HepG2 (cell line): ENCODE measurements at regions not wholly inside any gene's neighbourhood (a gene's known extent, or its start where the extent isn't known, plus 50 kb on each side); places are given as distances from the start of the nearest gene placed in this dataset.

ENCODE experiments used
- ATAC-seq: fragments of 200-7000 bp; cut with Tn5 transposase; 3 replicates; pipeline ENCODE4 v1.9.1; 2020; ENCODE audit warnings: mild to moderate bottlenecking, moderate library complexity
- BruUV-seq: library from RNA; stranded (reverse); fragments of 400-500 nt; replicated peaks from 2 replicates; lab custom pipeline; 2021; lab: Mats Ljungman, UMichigan
- CTCF ChIA-PET: fragments of 300-600 bp; formaldehyde crosslinking; extraction: SDS; loops from one replicate; lab custom pipeline; 2021; ENCODE audit warnings: low total read pairs, inconsistent platforms, low intra/inter-chr PET ratio; lab: Yijun Ruan, JAX
- POLR2A ChIA-PET: fragments of 350-600 bp; sonication (Branson Sonifier 250); formaldehyde crosslinking; loops from one replicate; lab custom pipeline; 2020; ENCODE audit warnings: antibody characterized with exemption, inconsistent platforms; lab: Yijun Ruan, JAX
- DNase-seq: peaks from one replicate; pipeline ENCODE4 v3.0.0-alpha.2; 2015; ENCODE audit warnings: low spot score
- FAIRE-seq: peaks from 3 replicates; lab custom pipeline; 2011; peaks lifted over from hg19 to GRCh38; lab: Jason Lieb, UNC
- H2AFZ ChIP-seq: one replicate; pipeline ENCODE4 v1.6.1; 2011; ENCODE audit warnings: low read length, inconsistent platforms
- H3K27ac ChIP-seq: fragments of 300-600 bp; 3 replicates; pipeline ENCODE4 v1.8.0; 2011; ENCODE audit warnings: mixed run types, mild to moderate bottlenecking, mixed read lengths, low read length, inconsistent platforms; ENCODE audit not compliant: insufficient read depth; ENCODE audit errors: extremely low read length
- H3K27me3 ChIP-seq, 2 experiments: fragments of 200-600 bp in 1 of 2; 2 replicates in 1 of 2; 3 replicates in 1 of 2; pipeline versions ENCODE4 v1.6.0 to v1.8.0; 2011; ENCODE audit warnings: low read length in 2 of 2, mild to moderate bottlenecking in 2 of 2, moderate library complexity in 2 of 2, inconsistent platforms in 1 of 2; ENCODE audit not compliant: insufficient read depth in 2 of 2, control insufficient read depth in 1 of 2
- H3K36me3 ChIP-seq, 2 experiments: fragments of 200-600 bp in 1 of 2; replicated peaks in 1 of 2; 2 replicates in 1 of 2; 3 replicates in 1 of 2; pipeline versions ENCODE4 v1.5.1 to v1.8.0; 2011; ENCODE audit warnings: low read length in 2 of 2, inconsistent platforms in 1 of 2; ENCODE audit not compliant: insufficient read depth in 2 of 2, control insufficient read depth in 1 of 2
- H3K4me1 ChIP-seq: 2 replicates; pipeline ENCODE4 v1.5.1; 2012; ENCODE audit warnings: low read length, inconsistent platforms; ENCODE audit not compliant: insufficient read depth
- H3K4me2 ChIP-seq: 2 replicates; pipeline ENCODE4 v1.6.0; 2011; ENCODE audit warnings: low read depth, low read length, inconsistent platforms
- H3K4me3 ChIP-seq, 3 experiments: fragments of 200-600 bp in 1 of 3; sonication (generic), shearing (Covaris generic) in 1 of 3; replicated peaks in 1 of 3; 2 replicates each; pipeline ENCODE4 v1.5.1; 2011 to 2016; ENCODE audit warnings: low read length in 3 of 3, inconsistent platforms in 2 of 3, low read depth in 2 of 3, mild to moderate bottlenecking in 2 of 3, control low read depth in 1 of 3, mixed read lengths in 1 of 3; ENCODE audit not compliant: insufficient read depth in 1 of 3
- H3K79me2 ChIP-seq: one replicate; pipeline ENCODE4 v1.6.1; 2011; ENCODE audit warnings: low read length, inconsistent platforms; ENCODE audit not compliant: insufficient read depth
- H3K9ac ChIP-seq: 2 replicates; pipeline ENCODE4 v1.6.0; 2011; ENCODE audit warnings: mild to moderate bottlenecking, low read depth, low read length, inconsistent platforms; ENCODE audit not compliant: insufficient read depth
- H3K9me3 ChIP-seq: 2 replicates; pipeline ENCODE4 v1.5.1; 2012; ENCODE audit warnings: mild to moderate bottlenecking, low read length
- H4K20me1 ChIP-seq: 2 replicates; pipeline ENCODE4 v1.6.0; 2011; ENCODE audit warnings: inconsistent platforms, mild to moderate bottlenecking, low read length, moderate library complexity; ENCODE audit not compliant: insufficient read depth
- ARNT2 ChIP-seq: sonication (generic); formaldehyde crosslinking; IDR thresholded peaks from 2 replicates; pipeline ENCODE4 v1.8.0; 2022; ENCODE audit warnings: mild to moderate bottlenecking, low read depth, missing genetic modification reagents, moderate library complexity
- KDM1A ChIP-seq: IDR thresholded peaks from 2 replicates; pipeline ENCODE4 v1.6.1; 2016; ENCODE audit warnings: missing compliant biosample characterization
- MXI1 ChIP-seq: IDR thresholded peaks from 3 replicates; pipeline ENCODE4 v1.6.1; 2012; ENCODE audit warnings: low read depth, low read length, inconsistent platforms, borderline replicate concordance
- RBAK ChIP-seq: sonication (generic); formaldehyde crosslinking; IDR thresholded peaks from 2 replicates; pipeline ENCODE4 v1.5.1; 2020; ENCODE audit warnings: mild to moderate bottlenecking, missing genetic modification reagents
- ZMAT3 ChIP-seq: sonication (generic); formaldehyde crosslinking; conservative IDR thresholded peaks from 2 replicates; pipeline ENCODE4 v1.7.0; 2021; ENCODE audit warnings: missing genetic modification reagents
- ZNF251 ChIP-seq: sonication (generic); formaldehyde crosslinking; IDR thresholded peaks from 2 replicates; pipeline ENCODE4 v1.9.0; 2021; ENCODE audit warnings: mild to moderate bottlenecking, missing genetic modification reagents
- ZNF567 ChIP-seq: sonication (generic); formaldehyde crosslinking; IDR thresholded peaks from 2 replicates; pipeline ENCODE4 v1.8.1; 2023; ENCODE audit warnings: mild to moderate bottlenecking, missing genetic modification reagents, borderline replicate concordance
- WGBS: methylation state at CpG from one replicate; pipeline ENCODE4 v1.1.6; 2017; ENCODE audit warnings: low lambda C conversion rate; 5-methylcytosine and 5-hydroxymethylcytosine counted together
- in situ Hi-C: cut with HindIII; loops from 2 replicates; pipeline ENCODE4 v1.10.0; 2017; ENCODE audit warnings: low pct_unique_long_range_greater_than_20kb; ENCODE audit not compliant: extremely low pct_ligation_motif_present
- intact Hi-C: fragments of 100-400 bp; cut with micrococcal nuclease; formaldehyde crosslinking; loops from one replicate; pipeline ENCODE4 v1.10.0; 2022; ENCODE audit not compliant: unreplicated experiment
- TF ChIP-seq, protein P1 (sequence below): sonication (generic); formaldehyde crosslinking; IDR thresholded peaks from 2 replicates; pipeline ENCODE4 v1.4.0; 2020; ENCODE audit warnings: missing genetic modification reagents
- TF ChIP-seq, protein P2 (sequence below): sonication (generic); formaldehyde crosslinking; IDR thresholded peaks from 2 replicates; pipeline ENCODE4 v1.4.0; 2020; ENCODE audit warnings: mild to moderate bottlenecking, missing genetic modification reagents

DNA sequence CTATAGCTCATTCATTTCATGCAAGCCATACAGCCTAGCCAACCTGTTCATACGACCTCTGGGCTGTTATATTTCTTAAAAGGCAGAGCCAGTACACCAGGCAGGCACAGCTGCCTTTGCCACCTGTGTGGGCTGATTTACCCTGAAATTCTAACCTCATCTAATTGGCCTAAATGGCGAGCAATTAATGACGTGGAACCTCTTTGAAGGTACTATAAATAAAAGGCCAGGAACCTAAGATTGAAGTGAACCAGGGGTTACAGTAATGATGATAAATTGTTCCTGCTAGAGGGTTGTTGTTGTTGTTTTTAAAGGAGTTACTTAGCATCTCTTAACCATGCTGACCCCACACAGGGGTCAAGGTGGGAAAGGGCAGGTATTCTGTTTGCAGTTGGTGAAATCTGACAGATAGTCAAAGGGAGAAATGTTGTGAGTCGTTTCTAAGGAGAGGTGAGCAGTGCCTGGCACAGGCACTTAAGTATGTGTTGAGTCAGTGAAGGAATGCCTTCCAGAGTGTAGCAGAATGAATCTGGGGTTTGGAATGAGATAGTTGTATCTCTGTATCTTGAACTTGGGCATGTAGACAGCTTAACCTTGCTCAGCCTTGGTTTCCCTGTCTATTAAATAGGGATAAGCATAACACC is 213.5 kb upstream of the NAV2 start:
- no peaks in the 10 kb centered on the region for H3K9me3 ChIP-seq
- peaks cover 0 to 2% of the 10 kb centered on the region in 2 experiments; a peak in 1 of 5 replicates for H3K27me3 ChIP-seq
- ATAC-seq = no peak
- BruUV-seq = no TSS peak
- H3K4me2 ChIP-seq = no peak overlapping the region
- in situ Hi-C loops = no loop called here
- H2AFZ ChIP-seq = no peak overlapping the region
- POLR2A ChIA-PET = no interaction called here
- H3K79me2 ChIP-seq = no peaks in the 10 kb centered on the region
- 4% methylated on average over 4 of the region's 4 CpGs for WGBS
- CTCF ChIA-PET = no interaction called here
- no peak overlapping the region for H3K9ac ChIP-seq
- H3K27ac ChIP-seq = no peak overlapping the region
- intact Hi-C loops = no loop called here
- no peak for FAIRE-seq
- DNase-seq = no peak
- no peak overlapping the region for H3K4me3 ChIP-seq
- H4K20me1 ChIP-seq = no peaks in the 10 kb centered on the region; the same call in 1 of the 2 replicates
- TF ChIP-seq, protein P1, sequence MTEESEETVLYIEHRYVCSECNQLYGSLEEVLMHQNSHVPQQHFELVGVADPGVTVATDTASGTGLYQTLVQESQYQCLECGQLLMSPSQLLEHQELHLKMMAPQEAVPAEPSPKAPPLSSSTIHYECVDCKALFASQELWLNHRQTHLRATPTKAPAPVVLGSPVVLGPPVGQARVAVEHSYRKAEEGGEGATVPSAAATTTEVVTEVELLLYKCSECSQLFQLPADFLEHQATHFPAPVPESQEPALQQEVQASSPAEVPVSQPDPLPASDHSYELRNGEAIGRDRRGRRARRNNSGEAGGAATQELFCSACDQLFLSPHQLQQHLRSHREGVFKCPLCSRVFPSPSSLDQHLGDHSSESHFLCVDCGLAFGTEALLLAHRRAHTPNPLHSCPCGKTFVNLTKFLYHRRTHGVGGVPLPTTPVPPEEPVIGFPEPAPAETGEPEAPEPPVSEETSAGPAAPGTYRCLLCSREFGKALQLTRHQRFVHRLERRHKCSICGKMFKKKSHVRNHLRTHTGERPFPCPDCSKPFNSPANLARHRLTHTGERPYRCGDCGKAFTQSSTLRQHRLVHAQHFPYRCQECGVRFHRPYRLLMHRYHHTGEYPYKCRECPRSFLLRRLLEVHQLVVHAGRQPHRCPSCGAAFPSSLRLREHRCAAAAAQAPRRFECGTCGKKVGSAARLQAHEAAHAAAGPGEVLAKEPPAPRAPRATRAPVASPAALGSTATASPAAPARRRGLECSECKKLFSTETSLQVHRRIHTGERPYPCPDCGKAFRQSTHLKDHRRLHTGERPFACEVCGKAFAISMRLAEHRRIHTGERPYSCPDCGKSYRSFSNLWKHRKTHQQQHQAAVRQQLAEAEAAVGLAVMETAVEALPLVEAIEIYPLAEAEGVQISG (CRISPR knock-in tag) = no peak
- TF ChIP-seq MXI1 (no peak), RBAK (CRISPR knock-in tag) (no peak), KDM1A (CRISPR knock-in tag) (no peak), ZNF567 (CRISPR knock-in tag) (no peak), ZMAT3 (CRISPR knock-in tag) (no peak), ZNF251 (CRISPR knock-in tag) (no peak), ARNT2 (CRISPR knock-in tag) (no peak)
- TF ChIP-seq, protein P2, sequence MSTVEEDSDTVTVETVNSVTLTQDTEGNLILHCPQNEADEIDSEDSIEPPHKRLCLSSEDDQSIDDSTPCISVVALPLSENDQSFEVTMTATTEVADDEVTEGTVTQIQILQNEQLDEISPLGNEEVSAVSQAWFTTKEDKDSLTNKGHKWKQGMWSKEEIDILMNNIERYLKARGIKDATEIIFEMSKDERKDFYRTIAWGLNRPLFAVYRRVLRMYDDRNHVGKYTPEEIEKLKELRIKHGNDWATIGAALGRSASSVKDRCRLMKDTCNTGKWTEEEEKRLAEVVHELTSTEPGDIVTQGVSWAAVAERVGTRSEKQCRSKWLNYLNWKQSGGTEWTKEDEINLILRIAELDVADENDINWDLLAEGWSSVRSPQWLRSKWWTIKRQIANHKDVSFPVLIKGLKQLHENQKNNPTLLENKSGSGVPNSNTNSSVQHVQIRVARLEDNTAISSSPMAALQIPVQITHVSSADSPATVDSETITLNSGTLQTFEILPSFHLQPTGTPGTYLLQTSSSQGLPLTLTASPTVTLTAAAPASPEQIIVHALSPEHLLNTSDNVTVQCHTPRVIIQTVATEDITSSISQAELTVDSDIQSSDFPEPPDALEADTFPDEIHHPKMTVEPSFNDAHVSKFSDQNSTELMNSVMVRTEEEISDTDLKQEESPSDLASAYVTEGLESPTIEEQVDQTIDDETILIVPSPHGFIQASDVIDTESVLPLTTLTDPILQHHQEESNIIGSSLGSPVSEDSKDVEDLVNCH = no peak
- H3K36me3 ChIP-seq = no peaks in the 10 kb centered on the region
- no peaks in the 10 kb centered on the region for H3K4me1 ChIP-seq
